ENCODE measurements at regions not wholly inside any gene's neighbourhood (a gene's known extent, or its start where the extent isn't known, plus 50 kb on each side); places are given as distances from the start of the nearest gene placed in this dataset.

DNA sequence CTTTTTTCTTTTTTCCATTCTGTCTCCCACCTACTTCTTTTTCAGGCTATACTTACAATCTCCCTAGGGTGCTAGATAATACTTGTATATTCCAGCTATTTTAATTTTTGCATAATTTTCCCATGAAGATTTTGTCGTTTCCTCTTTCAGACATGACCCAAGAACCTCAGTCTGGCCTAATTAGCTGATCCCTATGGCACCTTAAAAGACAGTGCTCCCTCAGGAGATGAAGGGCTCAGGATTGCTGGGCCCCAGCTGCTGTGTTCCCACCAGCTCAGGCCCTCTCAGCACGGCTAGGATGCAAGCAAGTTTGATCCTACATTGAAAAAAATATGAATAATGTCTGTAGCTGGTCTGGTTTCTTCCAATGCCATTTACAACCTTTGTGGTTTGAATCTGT lies 55.0 kb upstream of the RGS5 start:
- Histone ChIP-seq H3K56ac (ENCODE audit: insufficient read length, low read depth, low read length) (no peak overlapping the region), H3K79me2 (ENCODE audit: insufficient read depth, low read length) (no peaks in the 10 kb centered on the region), H4K5ac (ENCODE audit: insufficient read length, low read depth, low read length) (no peak overlapping the region), H3K23ac (ENCODE audit: insufficient read length, low read depth, low read length) (no peak overlapping the region), H2AK5ac (ENCODE audit: insufficient read length, low read length) (no peak overlapping the region), H2BK5ac (ENCODE audit: insufficient read length, low read length) (no peak overlapping the region), H2BK120ac (ENCODE audit: low read depth, low read length, poor library complexity, severe bottlenecking) (no peak overlapping the region), H3K27ac (ENCODE audit: insufficient read length, low read depth, low read length) (no peak overlapping the region), H2AFZ (ENCODE audit: low read length) (no peak overlapping the region), H3K23me2 (ENCODE audit: insufficient read length, low read depth, low read length, poor library complexity, severe bottlenecking) (no peaks in the 10 kb centered on the region), H3K9ac (ENCODE audit: extremely low read depth, insufficient read length, low read length) (no peak overlapping the region), H3K18ac (ENCODE audit: insufficient read length, low read depth, low read length) (no peak overlapping the region), H4K8ac (replicated peaks; ENCODE audit: insufficient read length, low read depth, low read length) (no peak overlapping the region), H3K9me3 (ENCODE audit: control insufficient read depth, low read depth, low read length) (no peaks in the 10 kb centered on the region), H3T11ph (ENCODE audit: low read length) (no peak overlapping the region), H4K91ac (ENCODE audit: insufficient read length, low read depth, low read length) (no peak overlapping the region), H2BK15ac (ENCODE audit: low read depth, low read length) (no peak overlapping the region), H3K14ac (ENCODE audit: insufficient read depth, low read length) (no peak overlapping the region), H3K4ac (ENCODE audit: low read depth, low read length) (no peak overlapping the region), H2BK12ac (ENCODE audit: insufficient read length, low read depth, low read length) (no peak overlapping the region), H4K20me1 (ENCODE audit: control insufficient read depth, insufficient read depth, insufficient read length) (no peaks in the 10 kb centered on the region), H3K79me1 (ENCODE audit: insufficient read depth, low read depth, low read length, poor library complexity, severe bottlenecking) (no peaks in the 10 kb centered on the region), H3K27me3 (ENCODE audit: insufficient read depth, low read length) (no peaks in the 10 kb centered on the region), H2BK20ac (ENCODE audit: low read depth, low read length, poor library complexity, severe bottlenecking) (no peak overlapping the region), H3K4me1 (ENCODE audit: insufficient read depth, low read length) (no peaks in the 10 kb centered on the region), H3K4me2 (ENCODE audit: insufficient read depth, insufficient read length, low read length) (no peak overlapping the region)
- TF ChIP-seq, protein P1, sequence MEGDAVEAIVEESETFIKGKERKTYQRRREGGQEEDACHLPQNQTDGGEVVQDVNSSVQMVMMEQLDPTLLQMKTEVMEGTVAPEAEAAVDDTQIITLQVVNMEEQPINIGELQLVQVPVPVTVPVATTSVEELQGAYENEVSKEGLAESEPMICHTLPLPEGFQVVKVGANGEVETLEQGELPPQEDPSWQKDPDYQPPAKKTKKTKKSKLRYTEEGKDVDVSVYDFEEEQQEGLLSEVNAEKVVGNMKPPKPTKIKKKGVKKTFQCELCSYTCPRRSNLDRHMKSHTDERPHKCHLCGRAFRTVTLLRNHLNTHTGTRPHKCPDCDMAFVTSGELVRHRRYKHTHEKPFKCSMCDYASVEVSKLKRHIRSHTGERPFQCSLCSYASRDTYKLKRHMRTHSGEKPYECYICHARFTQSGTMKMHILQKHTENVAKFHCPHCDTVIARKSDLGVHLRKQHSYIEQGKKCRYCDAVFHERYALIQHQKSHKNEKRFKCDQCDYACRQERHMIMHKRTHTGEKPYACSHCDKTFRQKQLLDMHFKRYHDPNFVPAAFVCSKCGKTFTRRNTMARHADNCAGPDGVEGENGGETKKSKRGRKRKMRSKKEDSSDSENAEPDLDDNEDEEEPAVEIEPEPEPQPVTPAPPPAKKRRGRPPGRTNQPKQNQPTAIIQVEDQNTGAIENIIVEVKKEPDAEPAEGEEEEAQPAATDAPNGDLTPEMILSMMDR (conservative IDR thresholded peaks at IDR 0.05): no peak
- no CpG with 5 or more reads among the region's 2 CpGs for WGBS (ENCODE audit: extremely low coverage, insufficient read length, low lambda C conversion rate)
- DNase-seq: no peak
- Mint-ChIP-seq H3K4me1 (no peaks in the 10 kb centered on the region), H3K4me3 (no peak overlapping the region), H3K36me3 (ENCODE audit: insufficient read depth in 1 of 3, low read depth in 3 of 3) (0 out of 7 replicates have a peak, but pooled peaks cover 0 to 2% (median 0%) of the 10 kb centered on the region in 3 experiments), H3K27me3 (ENCODE audit: low read depth) (no peaks in the 10 kb centered on the region), H3K9me3 (no peaks in the 10 kb centered on the region; a peak in 1 of 5 replicates), H3K27ac (no peak overlapping the region)
